ENCODE measurements at regions not wholly inside any gene's neighbourhood (a gene's known extent, or its start where the extent isn't known, plus 50 kb on each side); places are given as distances from the start of the nearest gene placed in this dataset.

DNA sequence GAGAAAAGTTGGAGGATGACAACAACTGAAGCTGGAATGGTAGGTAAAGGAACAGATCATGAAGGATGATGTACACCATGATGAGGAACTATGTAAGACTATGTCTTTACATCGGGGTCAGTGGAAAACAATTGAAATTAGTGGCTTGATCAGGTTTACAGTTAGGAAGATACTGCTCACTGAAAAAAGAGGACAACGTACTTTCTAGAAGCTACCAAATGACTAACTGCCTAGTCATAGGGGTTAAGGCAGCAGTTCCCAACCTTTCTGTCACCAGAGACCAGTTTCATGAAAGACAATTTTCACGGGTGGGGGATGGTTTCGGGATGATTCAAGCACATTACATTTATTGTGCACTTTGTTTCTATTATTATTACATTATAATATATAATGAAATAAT lies 91.6 kb upstream of the ANKRD1 start:
- H4K20me1 ChIP-seq (ENCODE audit: control insufficient read depth, insufficient read depth, low read length, poor library complexity, severe bottlenecking), result no peaks in the 10 kb centered on the region
- no peak overlapping the region for H3K4me3 Mint-ChIP-seq
- ChIA-PET CTCF (interaction anchor here (17.2 kb wide), 1 partner anchor 240 kb away, joined by 261 read pairs; no protein-coding TSS in a partner anchor), POLR2A (no interaction called here)
- no peak overlapping the region for H3K4me3 ChIP-seq (ENCODE audit: control extremely low read depth in 1 of 5, extremely low read depth in 1 of 5, insufficient read depth in 1 of 5, low read depth in 2 of 5, low read length in 4 of 5)
- intact Hi-C loops (cut with micrococcal nuclease), result no loop called here
- H3K27me3 ChIP-seq (replicated peaks in 1 of 4; ENCODE audit: control extremely low read depth in 1 of 4, control insufficient read depth in 3 of 4, insufficient read depth in 4 of 4, low read length in 3 of 4), result no peaks in the 10 kb centered on the region
- H3K9me3 ChIP-seq (ENCODE audit: control extremely low read depth in 1 of 3, control insufficient read depth in 2 of 3, insufficient read depth in 1 of 3, low read length in 2 of 3), result no peaks in the 10 kb centered on the region
- H3K79me2 ChIP-seq (ENCODE audit: control insufficient read depth, insufficient read depth, low read length), result no peaks in the 10 kb centered on the region
- no peaks in the 10 kb centered on the region for H3K27me3 Mint-ChIP-seq
- TF ChIP-seq, protein P1, sequence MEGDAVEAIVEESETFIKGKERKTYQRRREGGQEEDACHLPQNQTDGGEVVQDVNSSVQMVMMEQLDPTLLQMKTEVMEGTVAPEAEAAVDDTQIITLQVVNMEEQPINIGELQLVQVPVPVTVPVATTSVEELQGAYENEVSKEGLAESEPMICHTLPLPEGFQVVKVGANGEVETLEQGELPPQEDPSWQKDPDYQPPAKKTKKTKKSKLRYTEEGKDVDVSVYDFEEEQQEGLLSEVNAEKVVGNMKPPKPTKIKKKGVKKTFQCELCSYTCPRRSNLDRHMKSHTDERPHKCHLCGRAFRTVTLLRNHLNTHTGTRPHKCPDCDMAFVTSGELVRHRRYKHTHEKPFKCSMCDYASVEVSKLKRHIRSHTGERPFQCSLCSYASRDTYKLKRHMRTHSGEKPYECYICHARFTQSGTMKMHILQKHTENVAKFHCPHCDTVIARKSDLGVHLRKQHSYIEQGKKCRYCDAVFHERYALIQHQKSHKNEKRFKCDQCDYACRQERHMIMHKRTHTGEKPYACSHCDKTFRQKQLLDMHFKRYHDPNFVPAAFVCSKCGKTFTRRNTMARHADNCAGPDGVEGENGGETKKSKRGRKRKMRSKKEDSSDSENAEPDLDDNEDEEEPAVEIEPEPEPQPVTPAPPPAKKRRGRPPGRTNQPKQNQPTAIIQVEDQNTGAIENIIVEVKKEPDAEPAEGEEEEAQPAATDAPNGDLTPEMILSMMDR (IDR thresholded peaks at IDR 0.05), result no peak
- TF ChIP-seq EZH2 (IDR thresholded peaks at IDR 0.05; ENCODE audit: borderline replicate concordance, insufficient read depth, low read depth, low read length, poor library complexity, severe bottlenecking), result no peak
- H3K27ac Mint-ChIP-seq, result no peak overlapping the region
- no peak overlapping the region for H3K27ac ChIP-seq (ENCODE audit: low read length in 2 of 2)
- H3K4me2 ChIP-seq (replicated peaks; ENCODE audit: low read depth, low read length, poor library complexity, severe bottlenecking), result no peak overlapping the region
- H3K4me1 ChIP-seq (ENCODE audit: control insufficient read depth in 2 of 2, insufficient read depth in 2 of 2, low read length in 2 of 2), result peaks cover 15 to 16% of the 10 kb centered on the region in 2 donors
- no peaks in the 10 kb centered on the region for H3K36me3 ChIP-seq (replicated peaks in 1 of 2; ENCODE audit: control extremely low read depth in 1 of 2, control insufficient read depth in 1 of 2, extremely low read depth in 1 of 2, insufficient read depth in 2 of 2, low read length in 1 of 2)
- DNase-seq (no peak), ATAC-seq (ENCODE audit: low read depth) (no peak)
- H3K9ac ChIP-seq (ENCODE audit: low read length), result no peak overlapping the region
- WGBS (ENCODE audit: insufficient coverage), result 100% methylated on average over 1 of the region's 4 CpGs
- no peaks in the 10 kb centered on the region for H3K9me3 Mint-ChIP-seq (ENCODE audit: insufficient read depth)
- H3K4me1 Mint-ChIP-seq, result peaks cover 13% of the 10 kb centered on the region
- no peak overlapping the region for H2AFZ ChIP-seq (ENCODE audit: insufficient read depth, low read depth, low read length, poor library complexity, severe bottlenecking)

DNA sequence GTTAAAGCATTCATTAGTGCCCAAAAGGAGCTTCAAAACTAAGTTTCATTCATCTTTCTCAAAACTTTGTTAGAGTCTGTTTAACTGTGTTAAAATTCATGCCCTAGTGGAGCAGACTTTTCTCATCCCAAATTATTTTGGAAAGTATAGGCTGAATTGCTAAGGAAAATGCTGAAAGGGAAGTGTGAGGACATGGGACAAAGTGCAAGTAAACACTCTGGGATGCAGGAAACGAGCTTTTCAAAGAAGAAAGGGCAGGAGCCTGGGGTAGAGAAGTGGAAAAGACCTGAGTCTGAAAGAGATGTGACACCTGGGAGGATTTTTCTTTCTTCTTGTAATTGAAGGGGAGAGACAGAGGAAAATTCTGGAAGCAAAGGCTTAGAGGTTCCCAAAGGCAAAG lies 93.1 kb upstream of the ANKRD1 start:
- H3K27me3 ChIP-seq (replicated peaks in 1 of 4; ENCODE audit: control extremely low read depth in 1 of 4, control insufficient read depth in 3 of 4, insufficient read depth in 4 of 4, low read length in 3 of 4), result no peaks in the 10 kb centered on the region
- H3K36me3 ChIP-seq (replicated peaks in 1 of 2; ENCODE audit: control extremely low read depth in 1 of 2, control insufficient read depth in 1 of 2, extremely low read depth in 1 of 2, insufficient read depth in 2 of 2, low read length in 1 of 2), result no peaks in the 10 kb centered on the region
- Mint-ChIP-seq H3K9me3 (ENCODE audit: insufficient read depth) (no peaks in the 10 kb centered on the region), H3K4me1 (peaks cover 4% of the 10 kb centered on the region), H3K27ac (no peak overlapping the region), H3K4me3 (no peak overlapping the region), H3K27me3 (no peaks in the 10 kb centered on the region)
- DNase-seq (no peak), ATAC-seq (ENCODE audit: low read depth) (no peak)
- H3K4me3 ChIP-seq (ENCODE audit: control extremely low read depth in 1 of 5, extremely low read depth in 1 of 5, insufficient read depth in 1 of 5, low read depth in 2 of 5, low read length in 4 of 5), result no peak overlapping the region
- H3K9ac ChIP-seq (ENCODE audit: low read length), result no peak overlapping the region
- H4K20me1 ChIP-seq (ENCODE audit: control insufficient read depth, insufficient read depth, low read length, poor library complexity, severe bottlenecking), result no peaks in the 10 kb centered on the region
- TF ChIP-seq EZH2 (IDR thresholded peaks at IDR 0.05; ENCODE audit: borderline replicate concordance, insufficient read depth, low read depth, low read length, poor library complexity, severe bottlenecking), result no peak
- TF ChIP-seq, protein P1 (IDR thresholded peaks at IDR 0.05), result no peak
- ChIA-PET CTCF (interaction anchor here (1.2 to 17.2 kb wide), 2 partner anchors 8 to 239 kb away, joined by 5 to 261 read pairs; no protein-coding TSS in a partner anchor), POLR2A (no interaction called here)
- peaks cover 9% of the 10 kb centered on the region in 2 donors for H3K4me1 ChIP-seq (ENCODE audit: control insufficient read depth in 2 of 2, insufficient read depth in 2 of 2, low read length in 2 of 2)
- no peak overlapping the region for H2AFZ ChIP-seq (ENCODE audit: insufficient read depth, low read depth, low read length, poor library complexity, severe bottlenecking)
- H3K79me2 ChIP-seq (ENCODE audit: control insufficient read depth, insufficient read depth, low read length), result no peaks in the 10 kb centered on the region
- H3K4me2 ChIP-seq (replicated peaks; ENCODE audit: low read depth, low read length, poor library complexity, severe bottlenecking), result no peak overlapping the region
- WGBS (ENCODE audit: insufficient coverage), result 100% methylated on average over 1 of the region's 1 CpG
- intact Hi-C loops (cut with micrococcal nuclease), result no loop called here
- H3K9me3 ChIP-seq (ENCODE audit: control extremely low read depth in 1 of 3, control insufficient read depth in 2 of 3, insufficient read depth in 1 of 3, low read length in 2 of 3), result no peaks in the 10 kb centered on the region
- H3K27ac ChIP-seq (ENCODE audit: low read length in 2 of 2), result no peak overlapping the region

Data from B cell (primary cell).